BE2C (cell line): ENCODE measurements at regions not wholly inside any gene's neighbourhood (a gene's known extent, or its start where the extent isn't known, plus 50 kb on each side); places are given as distances from the start of the nearest gene placed in this dataset.

Experiments used
- DNase-seq: peaks from one replicate; pipeline ENCODE4 v3.0.0-alpha.2; 2020
- H3K27me3 ChIP-seq: fragments of 250-450 bp; sonication (Bioruptor Pico); 2 replicates; pipeline ENCODE4 v1.5.1; 2020; ENCODE audit warnings: mild to moderate bottlenecking
- H3K36me3 ChIP-seq: fragments of 250-450 bp; sonication (Bioruptor Pico); 2 replicates; pipeline ENCODE4 v1.5.1; 2020; ENCODE audit warnings: mild to moderate bottlenecking
- H3K4me1 ChIP-seq: fragments of 250-450 bp; sonication (Bioruptor Pico); 2 replicates; pipeline ENCODE4 v1.5.1; 2020
- H3K4me3 ChIP-seq: 2 replicates; pipeline ENCODE4 v1.5.1; 2011; ENCODE audit warnings: low read depth, low read length
- H3K9me3 ChIP-seq: fragments of 250-450 bp; sonication (Bioruptor Pico); 2 replicates; pipeline ENCODE4 v1.5.1; 2020
- CTCF ChIP-seq: IDR thresholded peaks from 2 replicates; pipeline ENCODE4 v1.5.1; 2012; ENCODE audit warnings: mild to moderate bottlenecking, low read depth, low read length

GRCh38 chr12:116429826-116430360, 129.3 kb upstream of the MAP1LC3B2 start:
- H3K4me3 ChIP-seq, result no peak overlapping the region
- no peaks in the 10 kb centered on the region for H3K36me3 ChIP-seq
- H3K27me3 ChIP-seq, result no peaks in the 10 kb centered on the region
- H3K9me3 ChIP-seq, result no peaks in the 10 kb centered on the region
- no peak for DNase-seq
- TF ChIP-seq CTCF, result no peak
- peaks cover 13% of the 10 kb centered on the region for H3K4me1 ChIP-seq

DNA sequence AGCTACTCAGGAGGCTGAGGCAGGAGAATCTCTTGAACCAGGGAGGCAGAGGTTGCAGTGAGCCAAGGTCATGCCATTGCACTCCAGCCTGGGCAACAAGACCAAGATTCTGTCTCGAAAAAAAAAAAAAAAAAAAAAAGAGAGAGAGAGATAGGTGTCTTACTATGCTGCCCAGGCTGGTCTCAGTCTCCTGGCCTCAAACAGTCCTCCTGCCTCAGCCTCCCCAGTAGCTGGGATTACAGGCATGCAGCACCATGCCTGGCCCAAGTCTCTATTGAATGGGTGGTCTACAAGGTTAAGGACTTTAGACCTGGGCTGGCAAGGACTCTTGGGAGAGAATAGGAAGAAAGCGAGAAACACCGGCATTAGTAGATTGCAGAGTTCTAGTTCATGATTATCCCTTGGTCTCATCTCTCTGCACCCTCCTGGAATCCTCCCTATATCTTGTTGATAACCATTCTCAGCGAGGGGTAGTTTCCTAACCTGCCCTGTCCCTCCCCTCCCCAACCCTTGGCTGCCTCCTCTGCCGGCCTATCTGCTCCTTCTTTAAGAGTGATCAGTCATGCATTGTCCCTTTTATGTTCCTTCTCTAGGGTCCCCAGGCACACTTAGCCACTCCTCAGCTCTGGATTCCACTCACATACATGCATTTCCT, 128.1 kb upstream of the MAP1LC3B2 start:
- Histone ChIP-seq H3K36me3 (no peaks in the 10 kb centered on the region), H3K27me3 (no peaks in the 10 kb centered on the region), H3K4me1 (peaks cover 13% of the 10 kb centered on the region), H3K4me3 (no peak overlapping the region), H3K9me3 (no peaks in the 10 kb centered on the region)
- no peak for TF ChIP-seq CTCF
- no peak for DNase-seq

DNA sequence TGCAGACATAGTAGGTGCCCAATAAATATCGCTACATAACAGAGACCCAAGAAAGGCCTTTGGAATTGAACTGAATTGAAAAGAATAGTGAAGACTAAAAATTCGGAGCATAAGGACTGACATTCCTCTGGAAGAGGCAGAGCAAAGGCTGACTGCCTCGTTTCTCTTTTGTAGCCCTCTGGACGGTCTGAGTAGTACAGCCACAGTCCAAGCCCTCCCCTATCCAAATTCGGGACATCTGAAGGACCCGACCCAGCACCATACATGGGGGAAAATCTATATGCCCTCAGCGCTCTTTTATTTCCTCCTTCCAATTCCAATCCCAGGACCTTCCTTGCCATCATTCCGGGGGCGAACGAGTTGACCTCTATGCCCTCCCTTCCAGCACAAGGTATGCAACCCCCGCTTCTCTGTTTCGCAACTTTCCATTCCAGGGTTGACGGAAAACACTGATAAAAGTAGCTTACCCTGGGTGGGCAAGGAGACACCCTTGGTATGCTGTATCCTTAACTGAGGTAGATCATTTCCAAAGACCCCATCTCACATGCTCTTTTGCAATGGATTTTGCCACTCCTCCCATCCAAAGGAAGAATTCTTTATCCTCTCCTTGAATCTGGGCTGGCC, 127.4 kb upstream of the MAP1LC3B2 start:
- H3K9me3 ChIP-seq, result no peaks in the 10 kb centered on the region
- H3K4me3 ChIP-seq, result no peak overlapping the region
- H3K4me1 ChIP-seq, result peaks cover 13% of the 10 kb centered on the region
- TF ChIP-seq CTCF, result no peak
- DNase-seq, result no peak
- no peaks in the 10 kb centered on the region for H3K27me3 ChIP-seq
- no peaks in the 10 kb centered on the region for H3K36me3 ChIP-seq

GRCh38 chr12:116432314-116432750, 126.8 kb upstream of the MAP1LC3B2 start:
- no peaks in the 10 kb centered on the region for H3K27me3 ChIP-seq
- H3K4me1 ChIP-seq, result peaks cover 10% of the 10 kb centered on the region
- no peak for DNase-seq
- H3K36me3 ChIP-seq, result no peaks in the 10 kb centered on the region
- no peak for TF ChIP-seq CTCF
- no peaks in the 10 kb centered on the region for H3K9me3 ChIP-seq
- no peak overlapping the region for H3K4me3 ChIP-seq

- no peak for DNase-seq
- no peak for TF ChIP-seq CTCF
- Histone ChIP-seq H3K27me3 (no peaks in the 10 kb centered on the region), H3K36me3 (no peaks in the 10 kb centered on the region), H3K4me3 (no peak overlapping the region), H3K4me1 (peaks cover 8% of the 10 kb centered on the region), H3K9me3 (no peaks in the 10 kb centered on the region)
Measured at GRCh38 chr12:116433249-116433648, 125.9 kb upstream of the MAP1LC3B2 start.
